Parathyroid adenoma (tissue), 2 donors: ENCODE measurements at regions not wholly inside any gene's neighbourhood (a gene's known extent, or its start where the extent isn't known, plus 50 kb on each side); places are given as distances from the start of the nearest gene placed in this dataset.

ENCODE experiments used
- H2AFZ ChIP-seq: fragments of 300-600 bp; sonication (generic); one replicate; pipeline ENCODE4 v1.7.0; 2017; ENCODE audit warnings: antibody characterized with exemption, mild to moderate bottlenecking
- H3K27ac ChIP-seq: fragments of 300-600 bp; sonication (generic); one replicate; pipeline ENCODE4 v1.7.0; 2017
- H3K27me3 ChIP-seq: fragments of 300-600 bp; sonication (generic); one replicate; pipeline ENCODE4 v1.7.0; 2017; ENCODE audit warnings: low read length; ENCODE audit not compliant: control insufficient read depth, insufficient read depth
- H3K36me3 ChIP-seq: fragments of 300-600 bp; sonication (generic); one replicate; pipeline ENCODE4 v1.7.0; 2017; ENCODE audit warnings: low read length; ENCODE audit not compliant: control insufficient read depth, insufficient read depth
- H3K4me1 ChIP-seq: fragments of 300-600 bp; sonication (generic); one replicate; pipeline ENCODE4 v1.7.0; 2017; ENCODE audit warnings: control low read depth
- H3K4me2 ChIP-seq: fragments of 300-600 bp; sonication (generic); one replicate; pipeline ENCODE4 v1.7.0; 2017; ENCODE audit warnings: low read length
- H3K4me3 ChIP-seq: fragments of 300-600 bp; sonication (generic); one replicate; pipeline ENCODE4 v1.7.0; 2017; ENCODE audit warnings: low read depth, low read length
- H3K79me2 ChIP-seq: fragments of 300-600 bp; sonication (generic); one replicate; pipeline ENCODE4 v1.7.0; 2017; ENCODE audit warnings: control low read depth
- H3K9ac ChIP-seq: fragments of 300-600 bp; sonication (generic); one replicate; pipeline ENCODE4 v1.7.0; 2017; ENCODE audit warnings: mild to moderate bottlenecking
- H3K9me3 ChIP-seq: fragments of 300-600 bp; sonication (generic); one replicate; pipeline ENCODE4 v1.7.0; 2017; ENCODE audit warnings: low read length; ENCODE audit not compliant: control insufficient read depth
- CTCF ChIP-seq: fragments of 300-600 bp; sonication (generic); IDR thresholded peaks from one replicate; pipeline ENCODE4 v1.7.0; 2017; ENCODE audit warnings: antibody characterized with exemption, mild to moderate bottlenecking
- donor health status: primary hyperparathyroidism.

- H2AFZ ChIP-seq: no peak overlapping the region
- no peak overlapping the region for H3K27ac ChIP-seq
- H3K9me3 ChIP-seq: no peaks in the 10 kb centered on the region
- no peak overlapping the region for H3K4me3 ChIP-seq
- no peaks in the 10 kb centered on the region for H3K79me2 ChIP-seq
- H3K4me1 ChIP-seq: peaks cover 3% of the 10 kb centered on the region
- H3K27me3 ChIP-seq: no peaks in the 10 kb centered on the region
- TF ChIP-seq CTCF: no peak
- no peak overlapping the region for H3K4me2 ChIP-seq
- H3K36me3 ChIP-seq: no peaks in the 10 kb centered on the region
- H3K9ac ChIP-seq: no peak overlapping the region
Measured at GRCh38 chr1:94342416-94342815, 75.8 kb upstream of the ABCD3 start.

- Histone ChIP-seq H3K4me2 (no peak overlapping the region), H2AFZ (no peak overlapping the region), H3K9me3 (no peaks in the 10 kb centered on the region), H3K27ac (no peak overlapping the region), H3K27me3 (no peaks in the 10 kb centered on the region), H3K36me3 (no peaks in the 10 kb centered on the region), H3K4me3 (no peak overlapping the region), H3K79me2 (no peaks in the 10 kb centered on the region), H3K4me1 (peaks cover 3% of the 10 kb centered on the region), H3K9ac (no peak overlapping the region)
- no peak for TF ChIP-seq CTCF
Measured at GRCh38 chr1:94339206-94339927, 78.8 kb upstream of the ABCD3 start.

- Histone ChIP-seq H3K27me3 (no peaks in the 10 kb centered on the region), H3K27ac (no peak overlapping the region), H3K36me3 (no peaks in the 10 kb centered on the region), H3K9me3 (no peaks in the 10 kb centered on the region), H3K4me2 (no peak overlapping the region), H3K9ac (no peak overlapping the region), H3K4me1 (no peaks in the 10 kb centered on the region), H3K79me2 (no peaks in the 10 kb centered on the region), H3K4me3 (no peak overlapping the region), H2AFZ (no peak overlapping the region)
- TF ChIP-seq CTCF: no peak
Measured at GRCh38 chr1:94336991-94337390, 81.2 kb upstream of the ABCD3 start.

- Histone ChIP-seq H3K36me3 (no peaks in the 10 kb centered on the region), H3K9ac (no peak overlapping the region), H2AFZ (no peak overlapping the region), H3K4me1 (no peaks in the 10 kb centered on the region), H3K27ac (no peak overlapping the region), H3K4me2 (no peak overlapping the region), H3K9me3 (no peaks in the 10 kb centered on the region), H3K4me3 (no peak overlapping the region), H3K27me3 (no peaks in the 10 kb centered on the region), H3K79me2 (no peaks in the 10 kb centered on the region)
- peak; percentile 74 for TF ChIP-seq CTCF
Measured at GRCh38 chr1:94335950-94336349, 82.2 kb upstream of the ABCD3 start.

- no peak overlapping the region for H3K9ac ChIP-seq
- no peaks in the 10 kb centered on the region for H3K27me3 ChIP-seq
- H3K79me2 ChIP-seq: no peaks in the 10 kb centered on the region
- no peaks in the 10 kb centered on the region for H3K4me1 ChIP-seq
- no peak overlapping the region for H3K4me2 ChIP-seq
- no peak overlapping the region for H3K27ac ChIP-seq
- no peaks in the 10 kb centered on the region for H3K36me3 ChIP-seq
- no peak overlapping the region for H3K4me3 ChIP-seq
- no peaks in the 10 kb centered on the region for H3K9me3 ChIP-seq
- no peak overlapping the region for H2AFZ ChIP-seq
- no peak for TF ChIP-seq CTCF
Measured at GRCh38 chr1:94335447-94335846, 82.7 kb upstream of the ABCD3 start.
